ENCODE measurements at regions not wholly inside any gene's neighbourhood (a gene's known extent, or its start where the extent isn't known, plus 50 kb on each side); places are given as distances from the start of the nearest gene placed in this dataset.

- Histone ChIP-seq H3K9me3 (no peaks in the 10 kb centered on the region), H3K36me3 (ENCODE audit: insufficient read depth in 1 of 2, low read depth in 1 of 2) (no peaks in the 10 kb centered on the region), H3K4me1 (no peaks in the 10 kb centered on the region), H3K27me3 (ENCODE audit: insufficient read depth in 3 of 3, low read length in 2 of 3) (no peaks in the 10 kb centered on the region), H3K27ac (no peak overlapping the region), H3K4me3 (no peak overlapping the region)
- ATAC-seq (no peak), DNase-seq (no peak)
- no peak for TF ChIP-seq CTCF (IDR thresholded peaks at IDR 0.05)
- intact Hi-C loops (cut with DNase I): no loop called here
These were observed 159.0 kb downstream of the NSUN3 start for GRCh38 chr3:94221829-94222228.

- Histone ChIP-seq H3K4me3 (no peak overlapping the region), H3K9me3 (no peaks in the 10 kb centered on the region), H3K27me3 (ENCODE audit: insufficient read depth in 3 of 3, low read length in 2 of 3) (no peaks in the 10 kb centered on the region), H3K27ac (no peak overlapping the region), H3K36me3 (ENCODE audit: insufficient read depth in 1 of 2, low read depth in 1 of 2) (no peaks in the 10 kb centered on the region), H3K4me1 (no peaks in the 10 kb centered on the region)
- intact Hi-C loops (cut with DNase I): no loop called here
- DNase-seq (no peak), ATAC-seq (no peak)
- 40 to 61% (median 41%) methylated on average over 5 of the region's 5 CpGs for WGBS, 3 donors
- TF ChIP-seq CTCF (IDR thresholded peaks at IDR 0.05): no peak
These were observed 162.4 kb downstream of the NSUN3 start for GRCh38 chr3:94225148-94225865.

GRCh38 chr3:94226078-94226477 is 163.2 kb downstream of the NSUN3 start:
- H3K4me3 ChIP-seq: no peak overlapping the region
- intact Hi-C loops (cut with DNase I): no loop called here
- H3K9me3 ChIP-seq: no peaks in the 10 kb centered on the region
- 34 to 42% (median 35%) methylated on average over 4 of the region's 4 CpGs for WGBS, 3 donors
- no peak overlapping the region for H3K27ac ChIP-seq
- no peaks in the 10 kb centered on the region for H3K4me1 ChIP-seq
- ATAC-seq: no peak
- no peaks in the 10 kb centered on the region for H3K27me3 ChIP-seq (ENCODE audit: insufficient read depth in 3 of 3, low read length in 2 of 3)
- no peak for DNase-seq
- no peaks in the 10 kb centered on the region for H3K36me3 ChIP-seq (ENCODE audit: insufficient read depth in 1 of 2, low read depth in 1 of 2)
- TF ChIP-seq CTCF (IDR thresholded peaks at IDR 0.05): no peak

- DNase-seq: no peak
- intact Hi-C loops (cut with DNase I): no loop called here
- Histone ChIP-seq H3K9me3 (peaks cover 5% of the 10 kb centered on the region), H3K4me3 (no peak overlapping the region), H3K4me1 (no peaks in the 10 kb centered on the region), H3K27ac (no peak overlapping the region), H3K27me3 (ENCODE audit: insufficient read depth in 3 of 3, low read length in 2 of 3) (no peaks in the 10 kb centered on the region), H3K36me3 (ENCODE audit: insufficient read depth in 1 of 2, low read depth in 1 of 2) (no peaks in the 10 kb centered on the region)
- no peak for ATAC-seq
- TF ChIP-seq CTCF (IDR thresholded peaks at IDR 0.05): no peak
- WGBS, 3 donors: 73 to 76% (median 75%) methylated on average over 3 of the region's 3 CpGs
These were observed 170.1 kb downstream of the NSUN3 start for GRCh38 chr3:94232921-94233320.

- Histone ChIP-seq H3K27me3 (ENCODE audit: insufficient read depth in 3 of 3, low read length in 2 of 3) (no peaks in the 10 kb centered on the region), H3K36me3 (ENCODE audit: insufficient read depth in 1 of 2, low read depth in 1 of 2) (no peaks in the 10 kb centered on the region), H3K4me1 (no peaks in the 10 kb centered on the region), H3K27ac (no peak overlapping the region), H3K4me3 (no peak overlapping the region), H3K9me3 (peaks cover 5% of the 10 kb centered on the region)
- ATAC-seq (no peak), DNase-seq (no peak)
- intact Hi-C loops (cut with DNase I): no loop called here
- WGBS, 3 donors: 22 to 24% (median 23%) methylated on average over 4 of the region's 4 CpGs
- TF ChIP-seq CTCF (IDR thresholded peaks at IDR 0.05): peak; percentile 25
These were observed 171.4 kb downstream of the NSUN3 start for GRCh38 chr3:94234177-94234788.
